ENCODE measurements at regions not wholly inside any gene's neighbourhood (a gene's known extent, or its start where the extent isn't known, plus 50 kb on each side); places are given as distances from the start of the nearest gene placed in this dataset.

DNA sequence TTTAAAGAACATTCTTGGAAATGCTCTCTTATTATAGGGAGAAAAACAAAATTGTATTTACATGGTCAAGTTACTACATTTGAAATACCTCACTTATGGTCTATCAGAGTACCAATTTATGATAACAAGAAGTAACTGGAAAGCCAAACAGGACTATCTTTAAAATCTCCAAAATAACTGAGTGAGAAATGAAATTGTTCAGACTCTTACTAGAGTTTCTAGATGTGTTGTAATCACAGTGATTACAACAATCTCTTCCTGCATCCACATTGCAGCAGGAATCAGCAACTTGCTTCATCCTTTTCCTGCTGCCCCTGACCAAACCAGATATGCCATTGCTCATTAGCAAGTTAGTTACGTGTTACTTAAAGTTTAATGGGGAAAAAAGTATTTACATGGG lies 245.2 kb upstream of the SMIM31 start:
- DNase-seq (ENCODE audit: low spot score), result no peak

DNA sequence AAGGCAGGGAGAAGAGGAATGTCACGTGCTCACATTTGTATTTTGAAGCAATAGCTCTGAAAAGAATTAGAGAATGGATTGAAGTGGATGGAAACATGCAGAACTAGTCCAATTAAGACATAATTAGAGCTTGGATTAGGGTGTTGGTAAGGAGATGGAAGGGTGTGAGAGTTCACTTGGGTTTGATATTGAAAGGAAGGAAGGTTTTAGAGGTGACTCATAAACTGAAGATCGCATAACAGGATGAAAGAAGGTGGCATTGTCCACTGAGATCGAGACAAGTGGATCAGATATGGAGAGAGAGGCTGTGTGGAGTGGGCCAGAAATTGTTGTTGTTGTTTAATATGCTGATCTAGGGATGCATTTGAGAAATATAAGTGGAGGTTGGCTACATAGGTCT lies 244.0 kb upstream of the SMIM31 start:
- DNase-seq (ENCODE audit: low spot score), result no peak

DNA sequence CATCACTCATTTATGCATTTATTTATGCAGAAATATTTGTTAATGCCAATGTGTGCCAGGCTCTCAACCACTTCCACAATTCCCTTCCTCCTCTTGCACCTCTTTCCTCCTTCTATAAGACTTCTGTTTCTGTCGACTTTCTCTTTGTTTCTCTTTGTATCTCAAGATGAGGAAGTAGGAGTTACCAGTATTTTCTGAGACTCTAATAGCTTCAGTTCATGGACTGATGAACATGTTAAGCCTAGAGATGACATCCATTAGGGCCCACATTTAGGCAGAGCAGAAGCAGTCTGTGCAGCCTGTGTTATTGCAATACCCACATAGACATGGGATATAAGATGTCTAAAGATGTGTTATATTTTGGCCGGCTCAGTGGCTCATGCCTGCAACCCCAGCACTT lies 241.8 kb upstream of the SMIM31 start:
- no peak for DNase-seq (ENCODE audit: low spot score)

DNA sequence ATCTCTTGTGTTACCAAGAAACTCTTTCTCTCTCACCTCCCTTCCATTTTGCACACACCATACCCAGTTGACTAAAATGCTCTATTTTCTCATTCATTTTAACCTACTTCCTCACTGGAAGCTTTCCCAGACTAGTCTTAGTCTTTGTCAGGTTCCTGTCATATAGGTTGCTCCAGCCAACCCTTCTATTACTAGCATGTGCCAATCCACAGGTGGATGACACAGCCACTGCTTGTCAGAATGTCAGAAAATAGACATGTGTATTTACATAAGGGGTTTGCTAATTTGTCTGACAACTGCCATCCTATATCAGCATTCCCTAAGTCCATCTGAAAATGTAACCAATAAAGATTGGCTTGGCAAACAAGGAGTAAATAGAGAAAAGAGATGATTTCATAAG lies 239.2 kb upstream of the SMIM31 start:
- no peak for DNase-seq (ENCODE audit: low spot score)

DNA sequence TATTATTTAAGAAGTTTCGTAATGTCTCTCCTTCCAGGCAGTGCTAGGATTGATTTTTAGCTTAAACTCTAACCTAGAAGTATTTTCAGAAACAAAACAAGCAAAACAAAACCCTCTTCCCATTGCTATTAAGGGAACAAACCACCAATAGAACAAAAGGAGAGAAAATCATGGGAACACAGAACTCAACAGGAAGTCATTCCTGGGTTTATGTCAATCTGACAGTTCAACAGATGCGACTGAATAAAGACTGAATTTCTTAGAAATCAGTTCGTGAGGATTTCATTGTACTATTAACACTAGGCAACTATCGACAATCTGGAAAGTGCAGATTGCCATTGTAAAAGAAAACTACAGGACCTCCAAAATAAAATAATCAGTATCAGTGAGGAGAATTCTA lies 229.1 kb upstream of the SMIM31 start:
- DNase-seq (ENCODE audit: low spot score), result no peak

DNA sequence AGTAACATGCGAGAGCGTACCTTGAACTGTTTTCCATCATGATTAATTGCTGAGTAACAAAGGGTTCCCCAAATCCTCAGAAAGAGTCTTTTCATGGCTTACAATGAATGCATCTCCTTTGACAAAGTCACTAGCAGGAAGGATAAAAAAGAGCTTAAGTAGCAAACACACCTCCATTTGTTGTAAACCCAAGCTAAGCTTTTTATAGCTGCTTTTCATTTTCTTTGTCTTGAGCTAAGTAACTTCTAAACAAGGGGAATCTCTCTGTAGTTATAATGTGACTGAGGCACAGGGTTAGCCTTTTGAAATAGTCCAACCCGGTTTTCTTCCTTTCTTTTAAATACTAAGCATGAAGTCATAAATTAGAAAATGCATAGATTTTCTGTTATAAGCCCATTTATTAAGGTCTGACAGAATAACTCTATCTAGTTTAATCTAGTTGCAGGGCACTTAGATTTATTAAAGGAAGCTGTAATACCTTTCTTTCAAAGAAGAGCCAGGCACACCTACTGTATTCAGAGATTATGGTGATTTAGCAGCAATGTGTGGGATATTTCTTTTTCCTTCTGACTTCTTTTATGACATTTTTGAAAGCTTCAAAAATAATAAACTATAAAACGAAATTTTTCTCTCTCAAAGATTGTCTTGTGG lies 226.9 kb upstream of the SMIM31 start:
- no peak for DNase-seq (ENCODE audit: low spot score)

DNA sequence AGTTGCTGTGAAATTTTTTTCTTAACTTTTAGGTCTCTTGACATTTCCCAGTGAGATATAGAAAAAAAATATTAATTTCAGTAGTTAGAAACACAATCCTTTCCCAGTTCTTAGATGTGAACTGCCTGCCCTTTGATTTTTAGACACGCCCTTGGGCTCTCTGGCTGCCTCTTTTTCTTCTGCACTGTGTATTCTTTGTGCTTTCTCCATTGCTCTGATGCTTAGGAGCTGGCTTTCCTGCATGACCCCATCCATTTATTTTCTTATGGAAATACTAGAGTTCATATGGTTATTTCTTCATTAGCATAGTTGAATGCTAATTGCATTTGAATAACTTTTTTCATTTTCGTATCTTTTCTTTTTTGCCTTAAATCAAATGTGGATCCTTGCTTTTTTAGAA lies 224.9 kb upstream of the SMIM31 start:
- no peak for DNase-seq (ENCODE audit: low spot score)

DNA sequence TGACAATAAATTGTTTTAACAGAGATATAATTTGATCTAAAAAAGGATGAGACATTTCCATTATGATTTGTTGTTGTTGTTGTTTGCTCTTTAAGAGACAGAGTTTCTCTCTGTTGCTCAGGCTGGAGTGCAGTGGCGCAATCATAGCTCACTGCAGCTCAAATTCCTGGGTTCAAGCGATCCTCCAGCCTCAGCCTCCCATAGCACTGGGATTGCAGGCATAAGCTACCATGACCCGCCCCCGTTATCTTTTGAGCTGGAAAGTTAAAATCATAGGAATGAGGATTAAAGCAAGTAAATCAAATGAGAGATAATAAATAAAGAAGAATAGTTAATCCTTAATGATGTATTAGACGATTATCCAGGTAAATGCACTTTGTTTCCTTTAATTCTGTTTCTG lies 224.4 kb upstream of the SMIM31 start:
- DNase-seq (ENCODE audit: low spot score), result no peak

DNA sequence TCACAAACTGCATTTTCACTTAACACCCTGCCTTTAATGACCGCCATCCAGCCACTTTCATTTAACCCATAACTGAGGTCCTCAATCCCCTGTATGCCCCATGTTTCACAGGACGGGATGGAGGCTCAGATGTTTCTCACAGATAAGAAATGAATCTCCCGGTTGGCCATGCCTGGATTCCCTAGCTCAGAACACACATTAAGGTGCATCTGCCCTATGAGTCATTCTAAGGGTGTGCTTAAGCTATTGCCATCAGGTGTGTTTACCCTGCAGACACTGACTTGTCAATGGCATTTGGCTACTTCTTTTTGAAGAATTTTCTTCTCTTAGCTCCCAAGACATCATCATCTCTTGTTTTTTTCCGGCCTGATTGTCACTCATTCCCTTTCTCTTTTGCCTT lies 222.6 kb upstream of the SMIM31 start:
- no peak for DNase-seq (ENCODE audit: low spot score)

DNA sequence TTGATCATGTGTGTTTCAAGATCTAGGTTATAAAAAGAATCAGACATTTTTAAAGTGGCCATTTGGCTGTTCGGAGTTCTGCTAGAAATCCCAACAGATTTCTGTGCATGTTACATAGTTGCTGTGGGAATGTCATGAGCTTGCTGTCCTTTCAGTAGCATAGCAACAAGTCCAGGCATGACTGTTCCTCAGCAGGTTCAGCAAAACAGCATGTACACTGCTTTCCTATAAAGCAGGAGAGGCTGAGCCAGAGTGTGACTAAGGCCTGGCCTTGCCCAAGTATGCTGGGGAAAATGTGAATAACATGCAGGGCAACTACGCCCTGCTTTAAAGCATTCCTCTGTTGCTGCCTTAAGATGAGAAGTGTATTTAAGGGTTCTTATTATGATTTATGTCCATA lies 217.1 kb upstream of the SMIM31 start:
- DNase-seq (ENCODE audit: low spot score), result no peak

DNA sequence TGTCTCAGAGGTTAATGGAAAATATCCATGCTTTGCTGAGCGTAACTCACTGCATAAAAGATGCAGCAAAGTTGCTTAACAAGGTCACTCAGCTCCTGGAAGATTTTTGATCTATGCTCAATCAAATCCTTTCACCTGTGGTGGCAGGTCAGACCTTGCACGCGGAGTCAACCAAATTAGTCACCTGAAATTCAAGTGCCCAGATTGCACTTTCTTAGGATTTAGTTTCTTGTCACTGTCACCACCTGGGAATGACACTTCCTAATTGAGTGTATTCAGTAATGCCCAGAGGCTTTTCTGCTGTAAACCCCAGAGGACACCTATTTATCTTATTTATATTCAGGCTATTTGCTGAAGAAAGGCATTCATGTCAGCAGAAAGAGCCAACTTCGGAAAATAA lies 215.8 kb upstream of the SMIM31 start:
- DNase-seq (ENCODE audit: low spot score), result no peak

DNA sequence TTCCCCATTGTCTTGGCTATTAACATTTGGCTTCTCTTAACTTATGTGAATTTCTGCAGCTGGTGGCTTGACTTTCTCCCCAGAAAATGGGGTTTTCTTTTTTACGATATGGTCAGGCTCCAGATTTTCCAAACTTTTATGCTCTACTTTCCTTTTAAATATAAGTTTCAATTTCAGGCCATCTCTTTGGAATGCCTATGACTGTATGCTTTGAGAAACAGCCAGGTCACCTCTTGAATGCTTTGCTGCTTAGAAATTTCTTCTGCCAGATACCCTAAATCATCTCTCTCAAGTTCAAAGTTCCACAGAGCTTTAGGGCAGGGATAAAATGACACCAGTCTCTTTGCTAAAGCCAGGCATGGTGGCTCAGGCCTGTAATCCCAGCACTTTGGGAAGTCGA lies 212.9 kb upstream of the SMIM31 start:
- DNase-seq (ENCODE audit: low spot score), result no peak

DNA sequence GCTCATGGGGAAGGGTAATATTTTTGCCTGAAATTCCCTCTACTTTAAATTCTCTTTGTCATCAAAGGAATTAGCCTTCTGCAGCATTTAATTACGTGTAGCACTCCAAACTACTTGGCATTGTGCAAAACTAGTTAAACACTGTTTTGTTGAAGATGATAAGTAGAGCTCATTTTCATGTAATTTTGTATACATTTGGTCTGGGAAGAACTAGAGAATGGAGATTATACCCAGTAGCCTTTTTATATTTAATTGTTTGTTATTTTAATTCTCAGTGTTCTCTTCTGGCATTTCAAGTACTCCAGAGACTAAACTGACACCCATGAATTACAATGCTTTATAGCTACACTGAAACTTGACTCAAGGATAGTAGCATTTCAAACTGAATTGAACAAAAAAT lies 211.5 kb upstream of the SMIM31 start:
- DNase-seq (ENCODE audit: low spot score), result no peak

DNA sequence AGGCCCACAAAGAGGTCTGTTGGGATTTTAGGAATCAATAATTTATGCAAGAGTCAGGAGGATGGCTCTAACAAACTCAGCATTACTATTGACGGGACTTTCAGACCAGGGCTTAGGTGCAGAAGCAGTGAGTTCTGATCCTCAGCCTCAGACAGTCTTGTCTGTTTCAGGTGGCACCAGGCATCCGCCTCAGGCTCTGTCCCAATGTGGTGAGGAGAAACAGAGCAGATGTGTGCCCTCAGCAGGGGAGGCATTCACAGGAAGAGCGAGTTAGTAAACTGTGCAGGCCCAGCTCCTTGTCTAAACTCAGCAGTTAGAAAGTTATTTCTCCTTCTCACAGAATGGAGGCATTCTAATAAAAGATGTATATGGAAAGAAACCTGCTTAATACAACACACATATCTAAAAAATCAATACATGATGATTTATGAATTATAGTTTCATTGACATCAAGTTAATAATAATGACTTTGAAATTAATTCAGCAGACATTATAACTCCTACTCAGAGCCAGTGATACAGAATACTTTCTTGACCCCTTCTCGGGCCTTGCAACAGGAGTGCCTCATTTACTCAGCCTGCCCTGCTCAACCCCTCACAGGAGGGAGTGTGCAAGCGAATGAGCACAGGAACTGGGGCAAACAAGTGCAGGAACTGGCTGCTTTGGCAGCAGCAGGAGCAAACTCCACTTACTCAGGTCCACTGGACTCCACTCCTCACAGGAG lies 202.8 kb upstream of the SMIM31 start:
- no peak for DNase-seq (ENCODE audit: low spot score)

DNA sequence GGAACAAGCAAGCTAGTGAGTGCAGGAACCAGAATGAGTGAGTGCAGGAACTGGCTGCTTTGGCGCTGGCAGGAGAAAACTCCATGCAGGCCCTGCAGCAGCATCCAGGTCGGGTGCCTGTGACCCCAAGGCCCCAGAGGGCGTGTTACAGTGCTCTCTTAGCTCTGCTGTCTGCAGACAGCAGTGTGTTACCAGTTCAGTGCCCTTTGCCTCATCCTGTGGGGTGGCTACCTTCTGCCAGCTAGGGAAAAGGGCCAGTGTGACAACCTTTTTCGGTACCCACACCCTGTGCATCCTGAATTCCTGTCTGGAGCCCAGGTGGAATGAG lies 202.3 kb upstream of the SMIM31 start:
- no peak for DNase-seq (ENCODE audit: low spot score)

DNA sequence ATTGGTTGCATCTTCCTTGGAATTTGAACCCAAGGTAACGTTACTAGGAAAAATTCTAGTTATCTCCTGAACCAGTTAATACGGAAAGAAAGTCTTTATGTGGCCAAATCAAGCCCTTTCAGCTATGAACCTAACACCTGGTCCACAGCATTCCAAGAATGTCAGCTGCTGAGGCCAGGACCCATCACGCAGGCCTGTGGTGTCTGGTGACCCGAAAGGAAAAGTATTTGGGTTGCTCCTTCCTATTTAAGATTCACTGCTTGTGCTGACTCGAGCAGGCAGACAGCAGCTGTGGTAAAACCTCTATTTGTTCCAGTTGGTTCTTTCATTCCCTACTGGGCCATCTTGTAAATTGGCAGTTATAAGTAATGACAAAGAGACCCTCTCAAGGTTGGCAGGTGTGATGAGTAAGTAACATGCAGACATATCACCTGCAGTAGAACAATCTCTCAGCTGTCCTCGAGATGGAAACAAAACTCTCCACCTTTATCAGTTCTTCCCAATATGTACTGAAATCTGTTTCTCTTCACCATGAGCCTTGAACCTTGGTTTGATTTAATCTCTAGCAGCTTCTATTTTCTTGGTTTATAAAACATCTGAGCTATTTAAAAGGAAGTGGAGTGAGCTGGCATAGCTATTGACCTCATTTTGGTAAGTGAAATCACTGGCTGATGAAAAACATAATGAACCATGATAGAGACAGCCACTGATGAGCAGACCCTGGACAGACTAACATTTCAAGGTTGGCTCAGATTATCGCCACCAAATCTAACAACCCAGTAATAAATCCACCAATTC lies 182.1 kb upstream of the SMIM31 start:
- no peak for DNase-seq (ENCODE audit: low spot score)

DNA sequence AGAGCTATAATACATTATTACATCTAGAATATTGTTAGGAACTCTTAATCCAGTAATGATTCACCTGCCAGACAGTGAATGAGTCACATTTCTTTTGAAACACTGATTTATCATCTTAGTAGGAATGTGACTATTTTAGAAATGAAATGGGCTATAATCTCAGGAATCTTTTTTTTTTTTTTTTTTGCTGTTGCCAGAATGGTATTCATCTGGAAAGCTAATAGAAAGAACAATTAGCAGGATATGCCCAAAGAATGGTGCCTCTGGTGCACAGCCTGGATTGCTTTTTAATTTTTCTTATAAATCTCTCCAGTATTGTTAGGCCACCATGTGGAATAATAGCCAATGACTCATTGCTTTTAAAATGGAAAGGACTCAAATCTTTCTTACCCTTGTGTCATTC lies 181.1 kb upstream of the SMIM31 start:
- no peak for DNase-seq (ENCODE audit: low spot score)

DNA sequence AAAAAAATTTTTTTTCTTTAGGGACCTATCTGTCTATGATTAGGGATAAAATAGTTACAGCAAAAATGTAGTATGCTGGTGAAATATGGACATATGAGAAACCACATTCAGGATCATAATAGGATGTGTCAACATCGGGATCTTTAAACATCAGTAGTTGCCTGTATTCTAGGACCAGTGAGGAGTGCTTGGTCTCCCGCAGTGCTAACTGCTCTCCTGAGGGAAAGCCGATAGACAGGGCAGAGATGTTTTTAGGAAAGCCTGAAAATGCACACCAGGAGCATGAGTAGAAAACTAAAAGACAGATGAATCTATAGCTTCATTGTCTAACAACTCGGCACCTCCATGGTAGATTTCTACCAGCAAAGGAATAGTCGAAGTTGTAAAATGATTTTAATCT lies 178.1 kb upstream of the SMIM31 start:
- DNase-seq (ENCODE audit: low spot score), result no peak

DNA sequence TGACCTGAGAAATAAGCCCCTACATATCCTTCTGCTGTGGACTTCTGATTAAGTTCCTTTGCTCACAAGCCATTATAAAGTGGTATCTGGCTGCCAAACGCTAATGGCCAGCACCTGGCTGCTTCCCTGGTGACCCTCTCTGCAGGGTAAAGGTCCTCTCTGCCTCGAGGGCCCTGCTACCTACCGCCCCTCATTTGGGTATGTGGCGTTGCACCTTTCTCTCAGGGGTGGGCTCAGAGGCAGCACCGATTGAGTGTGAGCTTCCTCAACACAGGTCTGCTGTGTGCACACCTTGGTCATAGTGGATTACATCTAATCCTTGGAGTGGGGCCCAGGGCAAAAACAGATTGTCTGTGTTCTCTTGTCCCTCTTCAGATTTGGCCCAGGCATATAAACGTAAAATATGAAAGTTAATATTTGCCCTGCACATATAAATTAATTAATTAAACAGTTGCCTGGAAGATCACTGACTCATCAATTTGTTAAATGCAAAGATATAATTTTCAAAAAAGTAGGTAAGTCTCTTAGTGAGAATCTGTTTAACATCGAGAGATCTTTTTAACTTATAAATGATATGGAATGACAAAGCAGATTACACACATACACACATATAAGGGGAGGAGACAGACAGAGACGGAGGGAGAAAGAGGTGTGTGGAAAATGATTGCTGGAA lies 174.5 kb upstream of the SMIM31 start:
- DNase-seq (ENCODE audit: low spot score), result no peak

DNA sequence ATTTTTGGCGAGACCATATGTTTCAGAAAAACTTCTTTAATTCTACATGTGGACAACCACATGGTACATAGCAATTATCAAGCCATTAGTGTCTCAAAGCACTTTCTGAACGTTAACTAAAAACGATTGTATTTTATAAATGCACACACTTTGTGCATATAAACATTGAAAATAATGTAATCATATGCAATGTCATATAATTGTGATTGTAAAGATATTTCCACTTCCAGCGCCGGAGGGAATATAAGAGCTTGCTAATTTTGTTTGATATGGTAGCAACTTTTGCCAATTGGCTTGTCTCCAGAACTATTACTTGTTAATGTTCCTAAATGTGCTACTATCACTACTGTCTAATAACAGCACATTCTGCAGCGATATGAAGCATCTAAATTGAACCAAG lies 162.3 kb upstream of the SMIM31 start:
- DNase-seq (ENCODE audit: low spot score), result no peak

DNA sequence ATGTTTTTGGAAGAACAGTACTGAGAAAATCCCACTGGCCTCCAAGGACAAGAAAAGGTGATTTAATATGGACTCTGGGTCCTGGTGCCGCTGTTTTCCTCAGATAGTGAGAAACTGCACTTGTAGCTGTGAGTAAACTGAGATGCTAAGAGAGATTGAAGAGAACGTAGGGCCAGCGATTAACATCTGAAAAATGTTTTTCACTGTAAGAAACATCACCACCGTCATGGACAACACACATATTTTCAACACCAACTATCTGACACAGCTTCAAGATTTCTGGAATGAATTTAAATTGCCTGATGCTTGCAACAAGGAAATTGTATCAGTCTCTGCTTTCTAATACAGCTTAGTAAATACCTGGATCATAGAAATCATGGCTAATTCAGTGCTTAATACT lies 158.2 kb upstream of the SMIM31 start:
- no peak for DNase-seq (ENCODE audit: low spot score)

DNA sequence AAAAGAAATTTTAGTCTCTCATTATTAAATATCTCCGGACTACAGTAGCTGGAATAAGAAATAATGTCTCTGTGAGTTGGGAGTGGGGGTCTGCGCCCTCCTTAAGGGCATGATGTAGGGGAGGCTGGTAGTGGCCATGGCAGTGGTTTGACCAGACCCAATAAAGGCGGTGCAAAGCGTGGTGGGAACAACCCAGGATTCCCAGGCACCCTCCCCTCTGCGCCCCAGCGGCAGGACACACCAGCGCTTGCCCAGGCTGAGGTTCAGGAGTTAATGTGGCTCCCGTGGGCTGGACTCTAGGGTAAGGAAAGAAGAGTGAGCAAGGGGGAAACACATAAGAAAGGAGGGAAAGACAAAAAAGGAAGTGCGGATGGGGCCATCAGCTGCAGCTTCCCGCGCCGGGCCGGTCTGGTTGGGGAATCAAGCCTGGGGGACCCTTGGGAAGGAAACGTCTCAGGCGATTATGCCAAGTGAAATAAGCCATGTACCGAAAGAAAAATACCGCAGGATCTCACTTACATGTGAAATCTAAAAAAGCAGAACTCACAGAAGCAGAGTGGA lies 157.5 kb upstream of the SMIM31 start:
- no peak for DNase-seq (ENCODE audit: low spot score)

DNA sequence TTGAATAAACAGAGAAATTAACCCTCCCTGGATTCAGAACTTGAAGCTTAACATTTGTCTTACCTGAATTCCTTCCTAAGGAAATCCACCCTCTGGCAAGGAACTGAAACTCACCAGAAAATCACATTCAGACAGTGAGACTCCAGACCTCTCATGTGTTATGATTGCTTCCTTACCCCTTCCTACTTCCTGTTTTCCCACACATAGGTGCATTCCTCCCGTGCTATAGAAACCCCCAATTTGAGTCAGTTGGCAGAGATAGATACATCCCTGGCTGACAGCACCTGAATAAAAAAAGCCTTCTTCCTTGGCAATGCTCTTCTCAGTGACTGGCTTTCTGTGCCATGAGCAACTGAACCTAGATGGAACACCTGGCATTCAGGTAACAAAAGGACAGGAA lies 157.0 kb upstream of the SMIM31 start:
- DNase-seq (ENCODE audit: low spot score), result no peak
